GM12864 (cell line): ENCODE measurements at regions not wholly inside any gene's neighbourhood (a gene's known extent, or its start where the extent isn't known, plus 50 kb on each side); places are given as distances from the start of the nearest gene placed in this dataset.
"Not testable (repeated sequence)": the region's sequence is repeated elsewhere in the genome, so short reads cannot be mapped to it uniquely, and the experiment has no call there.

Experiments
- DNase-seq: peaks from one replicate; pipeline ENCODE4 v3.0.0-alpha.2; 2011; ENCODE audit warnings: low read depth
- H3K4me3 ChIP-seq: 2 replicates; pipeline ENCODE4 v1.5.1; 2011; ENCODE audit warnings: mild to moderate bottlenecking, low read depth, low read length, control low read depth
- CTCF ChIP-seq: IDR thresholded peaks from 2 replicates; pipeline ENCODE4 v1.5.1; 2011; ENCODE audit warnings: low read depth, mild to moderate bottlenecking, moderate library complexity, low read length, control low read depth, inconsistent platforms; ENCODE audit errors: missing control alignments

GRCh38 chr2:35820391-35820790 is 535.2 kb upstream of the CRIM1 start:
- no peak for TF ChIP-seq CTCF
- H3K4me3 ChIP-seq, result no peak overlapping the region
- DNase-seq, result no peak

GRCh38 chr2:35819033-35819432 is 536.5 kb upstream of the CRIM1 start:
- DNase-seq, result no peak
- no peak for TF ChIP-seq CTCF
- H3K4me3 ChIP-seq, result no peak overlapping the region

DNA sequence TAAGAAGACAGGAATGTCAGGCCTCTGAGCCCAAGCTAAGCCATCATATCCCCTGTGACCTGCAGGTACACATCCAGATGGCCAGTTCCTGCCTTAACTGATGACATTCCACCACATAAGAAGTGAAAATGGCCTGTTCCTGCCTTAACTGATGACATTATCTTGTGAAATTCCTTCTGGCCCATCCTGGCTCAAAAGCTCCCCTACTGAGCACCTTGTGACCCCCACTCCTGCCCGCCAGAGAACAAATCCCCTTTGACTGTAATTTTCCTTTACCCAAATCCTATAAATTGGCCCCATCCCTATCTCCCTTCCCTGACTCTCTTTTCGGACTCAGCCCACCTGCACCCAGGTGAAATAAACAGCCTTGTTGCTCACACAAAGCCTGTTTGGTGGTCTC is 537.2 kb upstream of the CRIM1 start:
- H3K4me3 ChIP-seq, DNase-seq: not testable (repeated sequence)

DNA sequence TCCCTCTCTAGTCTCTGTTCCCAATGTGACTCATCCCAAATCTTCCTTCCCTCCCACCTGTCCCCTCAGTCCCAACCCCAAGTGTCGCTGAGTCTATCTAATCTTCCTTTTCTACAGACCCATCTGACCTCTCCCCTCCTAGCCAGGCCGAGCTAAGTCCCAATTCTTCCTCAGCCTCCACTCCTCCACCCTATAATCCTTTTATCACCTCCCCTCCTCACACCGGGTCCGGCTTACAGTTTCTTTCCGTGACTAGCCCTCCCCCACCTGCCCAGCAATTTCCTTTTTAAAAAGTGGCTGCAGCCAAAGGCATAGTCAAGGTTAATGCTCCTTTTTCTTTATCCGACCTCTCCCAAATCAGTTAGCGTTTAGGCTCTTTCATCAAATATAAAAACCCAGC is 541.0 kb upstream of the CRIM1 start:
- H3K4me3 ChIP-seq, DNase-seq: not testable (repeated sequence)

- DNase-seq, result no peak
- no peak for TF ChIP-seq CTCF
- H3K4me3 ChIP-seq, result no peak overlapping the region
Measured at GRCh38 chr2:35803126-35803525, 552.5 kb upstream of the CRIM1 start.

DNA sequence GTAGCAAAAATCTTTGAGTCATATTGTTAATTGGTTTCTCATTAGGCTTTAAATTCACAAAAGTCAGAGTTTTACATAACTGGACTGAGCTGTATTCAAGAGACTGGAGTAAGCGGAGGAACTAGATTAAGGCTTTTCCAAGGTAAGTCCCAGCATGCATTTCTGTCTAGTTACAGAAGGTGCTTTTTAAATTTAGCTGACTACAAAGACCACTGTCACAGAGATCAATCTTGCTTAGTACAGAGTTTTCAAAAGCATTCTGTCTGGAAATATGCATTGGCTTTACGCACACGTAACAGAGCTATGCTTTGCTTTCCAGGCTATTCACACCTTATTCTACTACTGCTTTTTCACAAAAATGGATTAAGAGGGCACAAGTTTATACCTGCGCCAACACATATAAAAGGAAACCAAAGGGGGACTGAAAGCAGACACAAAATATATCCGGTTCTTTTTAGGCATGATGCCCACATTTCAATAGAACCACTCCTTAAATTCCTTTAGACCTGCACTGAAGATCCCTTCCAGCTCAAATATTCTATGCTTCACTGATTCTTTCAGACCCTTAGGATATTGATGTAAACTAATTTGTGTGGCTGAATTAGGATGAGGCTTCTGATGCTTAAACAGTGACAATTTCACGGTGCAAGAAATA is 560.7 kb upstream of the CRIM1 start:
- H3K4me3 ChIP-seq, result no peak overlapping the region
- no peak for DNase-seq
- no peak for TF ChIP-seq CTCF

DNA sequence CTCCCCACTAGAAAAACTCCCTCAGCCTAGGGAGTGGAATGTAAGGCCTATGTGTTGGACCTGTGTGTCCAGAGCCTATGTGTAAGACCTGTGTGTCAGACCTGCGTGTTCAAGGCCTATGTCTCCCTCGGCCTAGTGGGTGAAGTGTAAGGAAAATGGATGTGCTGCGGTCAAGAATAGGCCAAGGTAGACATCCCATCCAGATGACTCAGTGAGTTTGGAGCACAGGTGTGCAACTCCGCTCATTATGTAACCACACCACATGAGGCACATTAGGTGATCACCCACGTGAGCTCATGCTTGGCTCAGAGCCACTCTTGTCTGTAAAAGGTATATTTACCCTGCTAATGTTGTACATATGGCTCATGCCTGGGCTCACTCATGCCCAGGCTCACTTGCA is 565.3 kb upstream of the CRIM1 start:
- TF ChIP-seq CTCF, result no peak
- no peak overlapping the region for H3K4me3 ChIP-seq
- DNase-seq, result no peak

DNA sequence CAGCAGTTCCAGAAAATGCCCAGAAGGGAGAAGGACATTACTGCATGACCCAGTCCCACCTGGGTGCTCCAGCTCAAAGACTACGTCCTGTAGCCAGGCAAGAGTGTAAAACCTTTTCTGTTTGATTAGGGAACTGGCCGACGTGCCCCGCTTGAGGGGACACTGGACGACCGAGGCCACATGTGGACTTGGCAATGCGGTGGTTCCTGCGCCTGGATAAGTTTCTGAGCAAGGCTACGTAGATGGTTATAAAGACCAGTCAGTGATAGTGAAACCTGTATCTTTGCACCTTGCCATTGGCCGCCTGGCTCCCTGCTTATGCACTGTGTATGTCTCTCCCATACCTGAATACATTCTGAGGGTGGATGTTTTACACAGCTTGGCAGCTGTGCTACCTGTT is 567.0 kb upstream of the CRIM1 start:
- DNase-seq, result no peak
- no peak for TF ChIP-seq CTCF
- H3K4me3 ChIP-seq, result no peak overlapping the region
